ENCODE measurements at regions not wholly inside any gene's neighbourhood (a gene's known extent, or its start where the extent isn't known, plus 50 kb on each side); places are given as distances from the start of the nearest gene placed in this dataset.

GRCh38 chr9:129231759-129232158 lies 53.7 kb upstream of the IER5L start:
- 83 to 91% (median 84%) methylated on average over 7 to 9 of the region's 9 CpGs for WGBS, 5 donors
- H3K36me3 ChIP-seq = no peaks in the 10 kb centered on the region
- no peak overlapping the region for H3K4me3 ChIP-seq
- no peak overlapping the region for H3K27ac ChIP-seq
- H3K9me3 ChIP-seq = no peaks in the 10 kb centered on the region
- DNase-seq = no peak
- peaks cover under 1 to 6% (median 3%) of the 10 kb centered on the region in 4 donors for H3K4me1 ChIP-seq
- TF ChIP-seq POLR2A (IDR thresholded peaks at IDR 0.05) = no peak
- no peak for TF ChIP-seq EP300 (IDR thresholded peaks at IDR 0.05)
- no peak for TF ChIP-seq CTCF (IDR thresholded peaks at IDR 0.05)
- TF ChIP-seq POLR2AphosphoS5 (IDR thresholded peaks at IDR 0.05) = no peak
- intact Hi-C loops (cut with DNase I; ENCODE audit: low total_unique reads) = no loop called here
- H3K27me3 ChIP-seq = no peaks in the 10 kb centered on the region

- no peaks in the 10 kb centered on the region for H3K36me3 ChIP-seq
- intact Hi-C loops (cut with DNase I; ENCODE audit: low total_unique reads) = no loop called here
- no peak overlapping the region for H3K4me3 ChIP-seq
- H3K27me3 ChIP-seq = no peaks in the 10 kb centered on the region
- TF ChIP-seq CTCF (IDR thresholded peaks at IDR 0.05) (no peak), POLR2AphosphoS5 (IDR thresholded peaks at IDR 0.05) (no peak), EP300 (IDR thresholded peaks at IDR 0.05) (no peak), POLR2A (IDR thresholded peaks at IDR 0.05) (no peak)
- H3K4me1 ChIP-seq = peaks cover 0 to 1% (median under 1%) of the 10 kb centered on the region in 4 donors
- H3K9me3 ChIP-seq = no peaks in the 10 kb centered on the region
- H3K27ac ChIP-seq = no peak overlapping the region
- DNase-seq = no peak
- 82 to 92% (median 90%) methylated on average over 15 to 25 of the region's 25 CpGs for WGBS, 5 donors
Observed at GRCh38 chr9:129231022-129231739, 53.1 kb upstream of the IER5L start.

- no peaks in the 10 kb centered on the region for H3K36me3 ChIP-seq
- WGBS, 5 donors = 50 to 91% (median 77%) methylated on average over 2 of the region's 2 CpGs
- no peak overlapping the region for H3K4me3 ChIP-seq
- TF ChIP-seq EP300 (IDR thresholded peaks at IDR 0.05) (no peak), CTCF (IDR thresholded peaks at IDR 0.05) (no peak), POLR2A (IDR thresholded peaks at IDR 0.05) (no peak), POLR2AphosphoS5 (IDR thresholded peaks at IDR 0.05) (no peak)
- H3K4me1 ChIP-seq = peaks cover 0 to 8% (median 6%) of the 10 kb centered on the region in 4 donors
- no peak for DNase-seq
- intact Hi-C loops (cut with DNase I; ENCODE audit: low total_unique reads) = no loop called here
- no peaks in the 10 kb centered on the region for H3K27me3 ChIP-seq
- no peak overlapping the region for H3K27ac ChIP-seq
- no peaks in the 10 kb centered on the region for H3K9me3 ChIP-seq
Observed at GRCh38 chr9:129230302-129230701, 52.2 kb upstream of the IER5L start.

Small RNA genes lying in the stretch of these regions (small RNA-seq; reads per million reads assigned to genes)
- gene AL353803.5 (0 reads per million in 4 donors), gene RN7SL159P (0 reads per million in 4 donors)
